GM18907 (cell line): ENCODE measurements at regions not wholly inside any gene's neighbourhood (a gene's known extent, or its start where the extent isn't known, plus 50 kb on each side); places are given as distances from the start of the nearest gene placed in this dataset.
"Not testable (repeated sequence)": the region's sequence is repeated elsewhere in the genome, so short reads cannot be mapped to it uniquely, and the experiment has no call there.

Experiments
- ATAC-seq: cut with Tn5 transposase; IDR thresholded peaks from one replicate; pipeline ENCODE4 v1.9.1; 2021; ENCODE audit warnings: mild to moderate bottlenecking, moderate library complexity; ENCODE audit not compliant: unreplicated experiment

- no peak for ATAC-seq
Observed at GRCh38 chr16:86945166-86945900, 367.0 kb downstream of the FOXL1 start.

- ATAC-seq, result no peak
Observed at GRCh38 chr16:86946396-86946795, 368.0 kb downstream of the FOXL1 start.

GRCh38 chr16:86946981-86947380 lies 368.6 kb downstream of the FOXL1 start:
- ATAC-seq, result no peak

GRCh38 chr16:86948046-86948445 lies 369.1 kb downstream of the C16orf95 start:
- no peak for ATAC-seq

GRCh38 chr16:86949116-86949515 lies 368.1 kb downstream of the C16orf95 start:
- no peak for ATAC-seq

GRCh38 chr16:86949630-86950029 lies 367.6 kb downstream of the C16orf95 start:
- ATAC-seq, result no peak

- no peak for ATAC-seq
Observed at GRCh38 chr16:86951041-86951822, 366.0 kb downstream of the C16orf95 start.

GRCh38 chr16:86951831-86952598 lies 365.2 kb downstream of the C16orf95 start:
- ATAC-seq, result no peak

- ATAC-seq, result no peak
Observed at GRCh38 chr16:86952769-86953168, 364.4 kb downstream of the C16orf95 start.

GRCh38 chr16:86953631-86954391 lies 363.4 kb downstream of the C16orf95 start:
- ATAC-seq, result no peak

- ATAC-seq, result no peak
Observed at GRCh38 chr16:86955136-86955855, 361.9 kb downstream of the C16orf95 start.

- ATAC-seq, result no peak
Observed at GRCh38 chr16:86956437-86956836, 360.8 kb downstream of the C16orf95 start.

- not testable (repeated sequence) for ATAC-seq
Observed at GRCh38 chr16:86957662-86958198, 359.5 kb downstream of the C16orf95 start.

GRCh38 chr16:86958423-86958822 lies 358.8 kb downstream of the C16orf95 start:
- ATAC-seq, result no peak

- no peak for ATAC-seq
Observed at GRCh38 chr16:86959091-86959651, 358.0 kb downstream of the C16orf95 start.

GRCh38 chr16:86959729-86960128 lies 357.5 kb downstream of the C16orf95 start:
- ATAC-seq, result no peak

GRCh38 chr16:86960266-86960665 lies 356.9 kb downstream of the C16orf95 start:
- no peak for ATAC-seq

GRCh38 chr16:86961171-86961601 lies 356.0 kb downstream of the C16orf95 start:
- no peak for ATAC-seq

GRCh38 chr16:86962259-86962658 lies 354.9 kb downstream of the C16orf95 start:
- ATAC-seq, result no peak
